Loucy (cell line): ENCODE measurements at regions not wholly inside any gene's neighbourhood (a gene's known extent, or its start where the extent isn't known, plus 50 kb on each side); places are given as distances from the start of the nearest gene placed in this dataset.

Source experiments
- EZH2phosphoT487 ChIP-seq: fragments of 200-600 bp; IDR thresholded peaks from 2 replicates; pipeline ENCODE4 v1.6.1; 2018; ENCODE audit warnings: antibody characterized with exemption, mild to moderate bottlenecking, moderate library complexity, borderline replicate concordance
- TF ChIP-seq, protein P1 (sequence below): fragments of 200-600 bp; sonication (generic); conservative IDR thresholded peaks from 2 replicates; pipeline ENCODE4 v1.5.1; 2014; ENCODE audit warnings: mild to moderate bottlenecking, antibody characterized with exemption, low read length

DNA sequence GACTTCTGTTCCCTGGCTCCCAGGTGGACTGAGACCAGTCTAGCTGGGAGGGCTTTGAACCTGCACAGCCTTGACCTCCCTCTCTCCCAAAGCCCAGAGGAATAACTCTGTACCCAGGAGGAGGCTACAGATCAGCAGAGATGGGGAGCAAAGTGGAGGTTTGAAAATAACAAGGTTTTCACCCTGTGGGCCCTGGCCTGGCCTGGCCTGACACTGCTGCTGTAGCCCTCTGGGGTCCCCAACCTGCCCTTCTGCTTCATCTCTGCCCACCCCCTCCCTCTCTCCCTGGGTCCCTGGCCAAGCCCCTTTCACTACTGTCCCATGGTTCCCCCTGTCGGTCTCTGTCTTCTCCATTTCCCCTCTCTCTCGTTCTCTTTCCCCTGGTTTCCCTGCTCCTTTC lies 225.2 kb downstream of the BUD13 start:
- TF ChIP-seq, protein P1, sequence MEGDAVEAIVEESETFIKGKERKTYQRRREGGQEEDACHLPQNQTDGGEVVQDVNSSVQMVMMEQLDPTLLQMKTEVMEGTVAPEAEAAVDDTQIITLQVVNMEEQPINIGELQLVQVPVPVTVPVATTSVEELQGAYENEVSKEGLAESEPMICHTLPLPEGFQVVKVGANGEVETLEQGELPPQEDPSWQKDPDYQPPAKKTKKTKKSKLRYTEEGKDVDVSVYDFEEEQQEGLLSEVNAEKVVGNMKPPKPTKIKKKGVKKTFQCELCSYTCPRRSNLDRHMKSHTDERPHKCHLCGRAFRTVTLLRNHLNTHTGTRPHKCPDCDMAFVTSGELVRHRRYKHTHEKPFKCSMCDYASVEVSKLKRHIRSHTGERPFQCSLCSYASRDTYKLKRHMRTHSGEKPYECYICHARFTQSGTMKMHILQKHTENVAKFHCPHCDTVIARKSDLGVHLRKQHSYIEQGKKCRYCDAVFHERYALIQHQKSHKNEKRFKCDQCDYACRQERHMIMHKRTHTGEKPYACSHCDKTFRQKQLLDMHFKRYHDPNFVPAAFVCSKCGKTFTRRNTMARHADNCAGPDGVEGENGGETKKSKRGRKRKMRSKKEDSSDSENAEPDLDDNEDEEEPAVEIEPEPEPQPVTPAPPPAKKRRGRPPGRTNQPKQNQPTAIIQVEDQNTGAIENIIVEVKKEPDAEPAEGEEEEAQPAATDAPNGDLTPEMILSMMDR = no peak
- no peak for TF ChIP-seq EZH2phosphoT487
